Gastrocnemius medialis (tissue), 4 donors: ENCODE measurements at regions not wholly inside any gene's neighbourhood (a gene's known extent, or its start where the extent isn't known, plus 50 kb on each side); places are given as distances from the start of the nearest gene placed in this dataset.

Experiments used
- ATAC-seq, 2 donors: fragments of 150-250 bp; one replicate each; pipeline ENCODE4 v1.9.1; 2016
- DNase-seq, 2 donors: peaks; one replicate each; pipeline ENCODE4 v3.0.0-alpha.2; 2019
- H3K27ac ChIP-seq, 4 donors: fragments of 200-600 bp; sonication (generic); 1 replicate in 1 of 4; 2 replicates in 3 of 4; pipeline ENCODE4 v1.5.1; 2016 to 2018; ENCODE audit warnings: mild to moderate bottlenecking in 2 of 4, moderate library complexity in 1 of 4
- H3K27me3 ChIP-seq, 3 donors: fragments of 200-600 bp; sonication (generic) in 2 of 3; 1 replicate in 1 of 3; 2 replicates in 2 of 3; pipeline versions ENCODE4 v1.5.1 to v1.6.0; 2016 to 2019; ENCODE audit warnings: mild to moderate bottlenecking in 1 of 3, moderate library complexity in 1 of 3
- H3K36me3 ChIP-seq, 2 donors: fragments of 200-600 bp; sonication (generic) in 1 of 2; one replicate each; pipeline ENCODE4 v1.5.1; 2017 to 2018
- H3K4me1 ChIP-seq, 2 donors: fragments of 200-600 bp; sonication (generic) in 1 of 2; one replicate each; pipeline ENCODE4 v1.5.1; 2016 to 2017; ENCODE audit warnings: mild to moderate bottlenecking in 2 of 2
- H3K4me3 ChIP-seq, 4 donors: fragments of 200-600 bp; sonication (generic) in 3 of 4; 1 replicate in 1 of 4; 2 replicates in 3 of 4; pipeline ENCODE4 v1.5.1; 2016 to 2019; ENCODE audit warnings: mild to moderate bottlenecking in 2 of 4
- H3K9me3 ChIP-seq, 3 donors: fragments of 200-600 bp; sonication (generic) in 2 of 3; 1 replicate in 1 of 3; 2 replicates in 2 of 3; pipeline ENCODE4 v1.5.1; 2016 to 2019
- POLR2A ChIP-seq, 2 donors: fragments of 450-650 bp; IDR thresholded peaks; one replicate each; pipeline ENCODE4 v1.6.1; 2017; ENCODE audit warnings: antibody characterized with exemption in 2 of 2, mild to moderate bottlenecking in 2 of 2, moderate library complexity in 2 of 2
- in situ Hi-C, 4 donors: fragments of 200-750 bp; cut with MboI; loops; one replicate each; pipeline versions ENCODE4 v1.15.0 to v1.8.0; 2017; ENCODE audit warnings: low sequenced_read_pairs in 4 of 4
- intact Hi-C: fragments of 100-400 bp; cut with DNase I; formaldehyde crosslinking; loops from one replicate; pipeline ENCODE4 v1.15.1; 2023; ENCODE audit warnings: low total_unique reads
- TF ChIP-seq, protein P1 (sequence below), 5 experiments: fragments of 450-650 bp in 3 of 5; fragments of 200-600 bp in 2 of 5; sonication (generic) in 2 of 5; IDR thresholded peaks in 4 of 5; conservative IDR thresholded peaks in 1 of 5; 1 replicate in 4 of 5; 2 replicates in 1 of 5; pipeline ENCODE4 v1.5.1; 2016 to 2019; ENCODE audit warnings: antibody characterized with exemption in 5 of 5, mild to moderate bottlenecking in 3 of 5, moderate library complexity in 3 of 5

DNA sequence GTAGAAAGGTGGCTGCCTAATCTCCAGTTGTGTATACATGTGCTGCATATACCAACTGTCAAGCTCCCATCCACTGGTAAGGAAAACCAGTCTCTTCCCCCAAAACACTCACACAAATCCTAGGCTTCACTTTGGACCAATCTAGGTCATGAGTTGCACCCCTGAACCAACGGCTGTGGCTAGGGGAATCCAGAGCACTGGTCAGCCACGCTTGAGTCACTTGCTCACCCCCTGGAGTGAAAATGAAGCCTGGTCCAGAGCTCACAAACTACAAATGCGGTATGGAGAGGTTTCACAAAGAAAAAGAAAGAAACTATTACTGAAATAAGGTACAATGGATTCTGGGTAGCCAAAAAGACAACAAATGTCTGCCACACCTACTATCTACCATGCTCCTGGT lies 66.1 kb upstream of the NLK start:
- in situ Hi-C loops (loop anchor here in 1 of 4 donors (25.0 kb wide), 1 partner anchor 111 kb away; no protein-coding TSS in a partner anchor), intact Hi-C loops (no loop called here)
- H3K9me3 ChIP-seq = no peaks in the 10 kb centered on the region
- no peaks in the 10 kb centered on the region for H3K27me3 ChIP-seq
- H3K4me1 ChIP-seq = no peaks in the 10 kb centered on the region
- DNase-seq (no peak), ATAC-seq (no peak)
- H3K4me3 ChIP-seq = no peak overlapping the region
- H3K27ac ChIP-seq = no peak overlapping the region
- H3K36me3 ChIP-seq = no peaks in the 10 kb centered on the region
- no peak for TF ChIP-seq POLR2A (IDR thresholded peaks at IDR 0.05)
- TF ChIP-seq, protein P1, sequence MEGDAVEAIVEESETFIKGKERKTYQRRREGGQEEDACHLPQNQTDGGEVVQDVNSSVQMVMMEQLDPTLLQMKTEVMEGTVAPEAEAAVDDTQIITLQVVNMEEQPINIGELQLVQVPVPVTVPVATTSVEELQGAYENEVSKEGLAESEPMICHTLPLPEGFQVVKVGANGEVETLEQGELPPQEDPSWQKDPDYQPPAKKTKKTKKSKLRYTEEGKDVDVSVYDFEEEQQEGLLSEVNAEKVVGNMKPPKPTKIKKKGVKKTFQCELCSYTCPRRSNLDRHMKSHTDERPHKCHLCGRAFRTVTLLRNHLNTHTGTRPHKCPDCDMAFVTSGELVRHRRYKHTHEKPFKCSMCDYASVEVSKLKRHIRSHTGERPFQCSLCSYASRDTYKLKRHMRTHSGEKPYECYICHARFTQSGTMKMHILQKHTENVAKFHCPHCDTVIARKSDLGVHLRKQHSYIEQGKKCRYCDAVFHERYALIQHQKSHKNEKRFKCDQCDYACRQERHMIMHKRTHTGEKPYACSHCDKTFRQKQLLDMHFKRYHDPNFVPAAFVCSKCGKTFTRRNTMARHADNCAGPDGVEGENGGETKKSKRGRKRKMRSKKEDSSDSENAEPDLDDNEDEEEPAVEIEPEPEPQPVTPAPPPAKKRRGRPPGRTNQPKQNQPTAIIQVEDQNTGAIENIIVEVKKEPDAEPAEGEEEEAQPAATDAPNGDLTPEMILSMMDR (IDR thresholded peaks at IDR 0.05 in 4 of 5, conservative IDR thresholded peaks at IDR 0.05 in 1 of 5) = no peak

DNA sequence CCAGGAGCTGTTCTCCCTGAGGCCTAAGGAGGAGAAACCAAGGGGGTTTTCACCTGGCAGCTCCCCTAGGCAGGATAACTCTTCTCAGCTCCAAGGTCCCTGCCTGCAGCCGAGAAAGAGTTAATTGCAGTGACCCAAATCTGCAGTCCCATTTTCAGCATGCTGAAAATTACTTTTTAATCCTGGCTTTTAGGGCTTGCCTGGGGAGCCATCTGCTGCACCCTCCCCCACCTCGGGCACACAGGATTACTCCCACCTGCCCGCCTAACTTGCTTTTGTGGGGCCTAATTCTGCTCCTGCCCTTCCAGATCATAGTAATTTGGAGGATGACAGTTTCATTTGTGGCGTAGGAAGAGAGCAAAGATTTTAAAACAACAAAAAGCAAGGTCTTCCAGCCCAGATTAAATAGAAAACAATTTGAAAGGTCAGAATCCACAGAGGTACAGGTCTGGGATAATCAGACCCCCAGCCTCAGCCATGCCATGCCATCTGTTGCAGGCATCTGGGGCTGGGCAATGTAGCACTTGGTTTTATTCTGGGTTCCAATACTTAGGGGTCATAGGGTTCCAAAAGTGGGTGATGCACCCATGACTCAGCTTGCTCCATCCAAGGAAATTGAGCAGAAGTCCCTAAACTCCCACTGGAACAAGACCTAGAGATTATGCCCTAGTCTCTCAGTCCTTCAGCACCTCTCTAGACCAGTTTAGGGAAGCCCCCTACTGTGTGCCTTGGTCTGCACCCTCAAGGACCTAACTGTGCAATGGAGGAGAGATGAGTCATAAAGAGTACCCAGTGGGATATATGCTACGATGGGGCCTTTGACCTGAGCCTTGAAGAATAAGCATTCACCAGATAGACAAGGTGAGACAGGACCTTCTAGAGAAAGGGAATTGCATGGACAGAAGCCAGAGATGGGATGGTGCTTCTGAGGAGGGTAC lies 64.5 kb upstream of the NLK start:
- ATAC-seq (no peak), DNase-seq (no peak)
- no peaks in the 10 kb centered on the region for H3K36me3 ChIP-seq
- H3K9me3 ChIP-seq = no peaks in the 10 kb centered on the region
- no peaks in the 10 kb centered on the region for H3K27me3 ChIP-seq
- intact Hi-C loops (no loop called here), in situ Hi-C loops (loop anchor here in 1 of 4 donors (25.0 kb wide), 1 partner anchor 109 kb away; no protein-coding TSS in a partner anchor)
- no peak overlapping the region for H3K27ac ChIP-seq
- no peaks in the 10 kb centered on the region for H3K4me1 ChIP-seq
- no peak overlapping the region for H3K4me3 ChIP-seq
- TF ChIP-seq, protein P1 (IDR thresholded peaks at IDR 0.05 in 4 of 5, conservative IDR thresholded peaks at IDR 0.05 in 1 of 5) = no peak
- TF ChIP-seq POLR2A (IDR thresholded peaks at IDR 0.05) = no peak

DNA sequence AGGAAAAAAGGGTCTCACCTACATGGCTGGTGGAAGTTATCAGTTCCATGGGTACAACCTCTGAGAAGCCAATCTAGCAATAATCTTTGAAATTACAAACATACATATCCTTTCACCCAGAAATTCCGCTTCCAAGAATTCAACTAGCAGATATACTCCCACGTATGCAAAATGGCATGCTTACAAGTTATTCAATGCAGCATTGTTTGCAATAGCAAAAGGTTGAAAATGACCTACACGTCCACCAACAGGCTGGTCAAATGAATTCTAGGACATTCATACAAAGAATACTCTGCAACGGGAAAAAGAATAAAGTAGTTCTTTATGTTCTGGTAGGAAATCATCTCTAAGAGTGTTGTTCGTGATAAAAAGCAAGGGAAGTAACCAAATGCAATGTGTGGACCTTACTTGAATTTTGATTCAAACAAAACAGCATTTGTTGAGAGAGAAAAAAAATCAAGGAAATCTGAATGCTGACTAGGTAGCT lies 63.7 kb upstream of the NLK start:
- intact Hi-C loops (no loop called here), in situ Hi-C loops (loop anchor here in 1 of 4 donors (25.0 kb wide), 1 partner anchor 109 kb away; no protein-coding TSS in a partner anchor)
- Histone ChIP-seq H3K4me3 (no peak overlapping the region), H3K27me3 (no peaks in the 10 kb centered on the region), H3K4me1 (no peaks in the 10 kb centered on the region), H3K9me3 (no peaks in the 10 kb centered on the region), H3K36me3 (no peaks in the 10 kb centered on the region), H3K27ac (no peak overlapping the region)
- ATAC-seq = no peak
- DNase-seq = no peak
- no peak for TF ChIP-seq POLR2A (IDR thresholded peaks at IDR 0.05)
- TF ChIP-seq, protein P1 (IDR thresholded peaks at IDR 0.05 in 4 of 5, conservative IDR thresholded peaks at IDR 0.05 in 1 of 5) = no peak

DNA sequence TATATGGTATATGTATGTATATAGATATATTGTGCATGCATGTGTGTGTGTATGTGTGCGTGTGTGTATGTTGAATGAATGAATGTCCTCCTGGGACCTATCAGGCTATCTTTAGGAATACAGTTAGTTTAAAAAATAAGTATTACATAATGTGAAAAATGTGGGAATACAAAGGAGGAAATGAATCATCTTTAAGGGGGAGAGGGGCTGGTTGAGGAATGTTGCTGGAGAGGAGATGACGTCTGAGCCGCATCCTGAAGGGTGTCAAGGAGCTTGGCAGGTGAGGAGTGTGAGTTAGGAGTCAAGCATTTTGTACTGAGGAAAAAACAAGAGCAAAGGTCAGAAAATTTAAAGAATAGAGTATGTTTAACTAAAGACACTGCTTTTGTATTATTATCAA lies 62.4 kb upstream of the NLK start:
- Histone ChIP-seq H3K36me3 (no peaks in the 10 kb centered on the region), H3K27me3 (no peaks in the 10 kb centered on the region), H3K4me1 (no peaks in the 10 kb centered on the region), H3K27ac (peak overlapping the region in 2 of 4 donors; percentile 31 to 55), H3K4me3 (no peak overlapping the region), H3K9me3 (no peaks in the 10 kb centered on the region)
- intact Hi-C loops = no loop called here
- DNase-seq (no peak), ATAC-seq (peak; percentile 46 to 65)
- TF ChIP-seq, protein P1 (IDR thresholded peaks at IDR 0.05 in 4 of 5, conservative IDR thresholded peaks at IDR 0.05 in 1 of 5) = no peak
- TF ChIP-seq POLR2A (IDR thresholded peaks at IDR 0.05) = no peak
- in situ Hi-C loops = loop anchor here in 1 of 4 donors (25.0 kb wide), 1 partner anchor 107 kb away; no protein-coding TSS in a partner anchor
